ENCODE measurements at regions not wholly inside any gene's neighbourhood (a gene's known extent, or its start where the extent isn't known, plus 50 kb on each side); places are given as distances from the start of the nearest gene placed in this dataset.

DNA sequence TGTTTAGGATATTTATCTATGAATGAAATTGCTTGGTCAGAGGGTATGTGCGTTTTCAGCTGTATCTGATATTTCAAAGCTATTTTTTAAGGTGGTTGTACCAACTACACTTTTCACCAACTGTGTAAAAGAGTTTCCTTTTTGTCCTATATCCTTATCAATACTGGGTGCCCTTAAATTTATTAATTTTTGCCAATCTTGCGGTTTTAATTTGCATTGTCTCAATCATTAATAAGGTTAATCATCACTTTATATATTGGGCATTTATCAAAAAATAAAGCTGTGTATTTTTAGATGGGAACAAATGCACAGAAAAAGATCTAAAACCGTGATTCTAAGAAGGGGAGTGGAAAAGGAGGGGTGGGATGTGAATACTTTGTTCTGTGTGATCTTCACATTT lies 66.7 kb upstream of the SALL4 start:
- TF ChIP-seq, protein P1, sequence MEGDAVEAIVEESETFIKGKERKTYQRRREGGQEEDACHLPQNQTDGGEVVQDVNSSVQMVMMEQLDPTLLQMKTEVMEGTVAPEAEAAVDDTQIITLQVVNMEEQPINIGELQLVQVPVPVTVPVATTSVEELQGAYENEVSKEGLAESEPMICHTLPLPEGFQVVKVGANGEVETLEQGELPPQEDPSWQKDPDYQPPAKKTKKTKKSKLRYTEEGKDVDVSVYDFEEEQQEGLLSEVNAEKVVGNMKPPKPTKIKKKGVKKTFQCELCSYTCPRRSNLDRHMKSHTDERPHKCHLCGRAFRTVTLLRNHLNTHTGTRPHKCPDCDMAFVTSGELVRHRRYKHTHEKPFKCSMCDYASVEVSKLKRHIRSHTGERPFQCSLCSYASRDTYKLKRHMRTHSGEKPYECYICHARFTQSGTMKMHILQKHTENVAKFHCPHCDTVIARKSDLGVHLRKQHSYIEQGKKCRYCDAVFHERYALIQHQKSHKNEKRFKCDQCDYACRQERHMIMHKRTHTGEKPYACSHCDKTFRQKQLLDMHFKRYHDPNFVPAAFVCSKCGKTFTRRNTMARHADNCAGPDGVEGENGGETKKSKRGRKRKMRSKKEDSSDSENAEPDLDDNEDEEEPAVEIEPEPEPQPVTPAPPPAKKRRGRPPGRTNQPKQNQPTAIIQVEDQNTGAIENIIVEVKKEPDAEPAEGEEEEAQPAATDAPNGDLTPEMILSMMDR (IDR thresholded peaks at IDR 0.05) = no peak
- no peak for TF ChIP-seq POLR2A (IDR thresholded peaks at IDR 0.05)
- TF ChIP-seq POLR2AphosphoS5 (IDR thresholded peaks at IDR 0.05) = no peak
